H1 (cell line): ENCODE measurements at regions not wholly inside any gene's neighbourhood (a gene's known extent, or its start where the extent isn't known, plus 50 kb on each side); places are given as distances from the start of the nearest gene placed in this dataset.

ENCODE experiments used
- CREB1 ChIP-seq: IDR thresholded peaks from 2 replicates; pipeline ENCODE4 v1.6.1; 2012; ENCODE audit warnings: inconsistent platforms
- EGR1 ChIP-seq: IDR thresholded peaks from 2 replicates; pipeline ENCODE4 v1.6.1; 2011; ENCODE audit warnings: low read depth, low read length, borderline replicate concordance
- TAF7 ChIP-seq: optimal IDR thresholded peaks from 2 replicates; pipeline ENCODE3; 2011; ENCODE audit warnings: low read depth, mild to moderate bottlenecking, inconsistent platforms, low read length, moderate library complexity, borderline replicate concordance
- YY1 ChIP-seq: IDR thresholded peaks from 2 replicates; pipeline ENCODE4 v1.6.1; 2011; ENCODE audit warnings: low read depth, mild to moderate bottlenecking, low read length

- TF ChIP-seq YY1 (no peak), TAF7 (no peak), CREB1 (no peak), EGR1 (no peak)
Observed at GRCh38 chr2:46813680-46814079, 101.9 kb downstream of the MCFD2 start (continued).
